Heart left ventricle (tissue), 13 donors: ENCODE measurements at regions not wholly inside any gene's neighbourhood (a gene's known extent, or its start where the extent isn't known, plus 50 kb on each side); places are given as distances from the start of the nearest gene placed in this dataset.

Experiments
- CTCF ChIP-seq, 12 donors: fragments of 200-600 bp; sonication (generic) in 4 of 12; IDR thresholded peaks; one replicate each; pipeline versions ENCODE4 v1.5.0 to v1.8.0; 2018 to 2022; ENCODE audit warnings: antibody characterized with exemption in 12 of 12, mild to moderate bottlenecking in 5 of 12
- POLR2A ChIP-seq, 2 donors: fragments of 450-650 bp; IDR thresholded peaks; one replicate each; pipeline ENCODE4 v1.6.1; 2017; ENCODE audit warnings: antibody characterized with exemption in 2 of 2, mild to moderate bottlenecking in 2 of 2, moderate library complexity in 2 of 2
- donor health status: ischemic (EF 13 %, LVEDD 7.1; RV severe dilation, severe dysfunction).
- donor health status: DM: no; HTN: yes; CAD: no.
- donor health status: DM: no; HTN: no; CAD: no.
- donor health status: ischemic (EF 25% LVEDD 6.9; RV normal size, moderate dysfunction).
- donor health status: ischemic (EF 25% LVEDD 5.7; RV mildly dilated, moderate dysfunction).
- donor health status: ischemic (EF 35%, LVEDD 5.7; RV mildly dilated, moderate dysfunction).
- donor health status: nonischemic (EF 11% LVEDD 7.7; RV severe dilation, severe dysfunction).
- donor health status: DM: yes; HTN: yes; CAD: no.
- donor health status: PGD.
- donor health status: ischemic (EF 29% LVEDD 5.4; RV normal size, mild dysfunction).
- donor health status: nonischemic (EF 23%, LVEDD 6.1; RV moderate dilation, normal function).

GRCh38 chr9:103186959-103187358 is 191.8 kb downstream of the CYLC2 start:
- TF ChIP-seq CTCF (IDR thresholded peaks at IDR 0.05) (no peak), POLR2A (IDR thresholded peaks at IDR 0.05) (no peak)
